ENCODE measurements at regions not wholly inside any gene's neighbourhood (a gene's known extent, or its start where the extent isn't known, plus 50 kb on each side); places are given as distances from the start of the nearest gene placed in this dataset.
"Not testable (repeated sequence)": the region's sequence is repeated elsewhere in the genome, so short reads cannot be mapped to it uniquely, and the experiment has no call there.

GRCh38 chr9:22508354-22508753, 61.7 kb downstream of the DMRTA1 start:
- CTCF ChIA-PET; H3K4me1 Mint-ChIP-seq (ENCODE audit: insufficient read depth, unreplicated experiment): not testable (repeated sequence)

GRCh38 chr9:22508790-22509189, 62.2 kb downstream of the DMRTA1 start:
- Mint-ChIP-seq H3K4me3 (ENCODE audit: unreplicated experiment) (no peak overlapping the region), H3K27ac (ENCODE audit: low read depth, unreplicated experiment) (no peak overlapping the region), H3K27me3 (ENCODE audit: insufficient read depth, unreplicated experiment) (no peaks in the 10 kb centered on the region), H3K9me3 (ENCODE audit: unreplicated experiment) (no peaks in the 10 kb centered on the region), H3K36me3 (ENCODE audit: insufficient read depth, unreplicated experiment) (no peaks in the 10 kb centered on the region), H3K4me1 (ENCODE audit: insufficient read depth, unreplicated experiment) (no peaks in the 10 kb centered on the region)
- TF ChIP-seq CTCF (IDR thresholded peaks at IDR 0.05; ENCODE audit: unreplicated experiment), result no peak
- BruUV-seq (replicated peaks), result no TSS peak
- no peak for DNase-seq (ENCODE audit: unreplicated experiment)
- POLR2A ChIA-PET, result no interaction called here
- CTCF ChIA-PET, result interaction anchor here (0.5 kb wide), 1 partner anchor 465 kb away, joined by 3 read pairs; no protein-coding TSS in a partner anchor
- intact Hi-C loops (cut with micrococcal nuclease), result no loop called here

More at GRCh38 chr9:22508354-22508753, 61.7 kb downstream of the DMRTA1 start:
- H3K9me3 Mint-ChIP-seq (ENCODE audit: unreplicated experiment); H3K4me3 Mint-ChIP-seq (ENCODE audit: unreplicated experiment); BruUV-seq (replicated peaks); intact Hi-C loops (cut with micrococcal nuclease); H3K27me3 Mint-ChIP-seq (ENCODE audit: insufficient read depth, unreplicated experiment); H3K27ac Mint-ChIP-seq (ENCODE audit: low read depth, unreplicated experiment); DNase-seq (ENCODE audit: unreplicated experiment); POLR2A ChIA-PET; H3K36me3 Mint-ChIP-seq (ENCODE audit: insufficient read depth, unreplicated experiment): not testable (repeated sequence)

GRCh38 chr9:22512495-22512894, 65.9 kb downstream of the DMRTA1 start:
- DNase-seq (ENCODE audit: unreplicated experiment), result no peak
- ChIA-PET POLR2A (no interaction called here), CTCF (no interaction called here)
- BruUV-seq (replicated peaks), result no TSS peak
- H3K36me3 Mint-ChIP-seq (ENCODE audit: insufficient read depth, unreplicated experiment), result no peaks in the 10 kb centered on the region
- H3K27ac Mint-ChIP-seq (ENCODE audit: low read depth, unreplicated experiment), result no peak overlapping the region
- no peaks in the 10 kb centered on the region for H3K9me3 Mint-ChIP-seq (ENCODE audit: unreplicated experiment)
- no peaks in the 10 kb centered on the region for H3K27me3 Mint-ChIP-seq (ENCODE audit: insufficient read depth, unreplicated experiment)
- no peak for TF ChIP-seq CTCF (IDR thresholded peaks at IDR 0.05; ENCODE audit: unreplicated experiment)
- H3K4me1 Mint-ChIP-seq (ENCODE audit: insufficient read depth, unreplicated experiment), result no peaks in the 10 kb centered on the region
- intact Hi-C loops (cut with micrococcal nuclease), result no loop called here
- no peak overlapping the region for H3K4me3 Mint-ChIP-seq (ENCODE audit: unreplicated experiment)

- Mint-ChIP-seq H3K27ac (ENCODE audit: low read depth, unreplicated experiment) (no peak overlapping the region), H3K36me3 (ENCODE audit: insufficient read depth, unreplicated experiment) (no peaks in the 10 kb centered on the region), H3K27me3 (ENCODE audit: insufficient read depth, unreplicated experiment) (no peaks in the 10 kb centered on the region), H3K4me1 (ENCODE audit: insufficient read depth, unreplicated experiment) (no peaks in the 10 kb centered on the region), H3K9me3 (ENCODE audit: unreplicated experiment) (no peaks in the 10 kb centered on the region), H3K4me3 (ENCODE audit: unreplicated experiment) (no peak overlapping the region)
- ChIA-PET CTCF (no interaction called here), POLR2A (no interaction called here)
- DNase-seq (ENCODE audit: unreplicated experiment), result no peak
- intact Hi-C loops (cut with micrococcal nuclease), result no loop called here
- BruUV-seq (replicated peaks), result no TSS peak
- no peak for TF ChIP-seq CTCF (IDR thresholded peaks at IDR 0.05; ENCODE audit: unreplicated experiment)
Measured at GRCh38 chr9:22514871-22515270, 68.2 kb downstream of the DMRTA1 start.

GRCh38 chr9:22522206-22522740, 75.6 kb downstream of the DMRTA1 start:
- Mint-ChIP-seq H3K4me3 (ENCODE audit: unreplicated experiment) (no peak overlapping the region), H3K27ac (ENCODE audit: low read depth, unreplicated experiment) (no peak overlapping the region), H3K27me3 (ENCODE audit: insufficient read depth, unreplicated experiment) (no peaks in the 10 kb centered on the region), H3K9me3 (ENCODE audit: unreplicated experiment) (no peaks in the 10 kb centered on the region), H3K36me3 (ENCODE audit: insufficient read depth, unreplicated experiment) (no peaks in the 10 kb centered on the region), H3K4me1 (ENCODE audit: insufficient read depth, unreplicated experiment) (no peaks in the 10 kb centered on the region)
- intact Hi-C loops (cut with micrococcal nuclease), result no loop called here
- no TSS peak for BruUV-seq (replicated peaks)
- ChIA-PET CTCF (no interaction called here), POLR2A (no interaction called here)
- no peak for DNase-seq (ENCODE audit: unreplicated experiment)
- TF ChIP-seq CTCF (IDR thresholded peaks at IDR 0.05; ENCODE audit: unreplicated experiment), result no peak
